ENCODE measurements at regions not wholly inside any gene's neighbourhood (a gene's known extent, or its start where the extent isn't known, plus 50 kb on each side); places are given as distances from the start of the nearest gene placed in this dataset.

DNA sequence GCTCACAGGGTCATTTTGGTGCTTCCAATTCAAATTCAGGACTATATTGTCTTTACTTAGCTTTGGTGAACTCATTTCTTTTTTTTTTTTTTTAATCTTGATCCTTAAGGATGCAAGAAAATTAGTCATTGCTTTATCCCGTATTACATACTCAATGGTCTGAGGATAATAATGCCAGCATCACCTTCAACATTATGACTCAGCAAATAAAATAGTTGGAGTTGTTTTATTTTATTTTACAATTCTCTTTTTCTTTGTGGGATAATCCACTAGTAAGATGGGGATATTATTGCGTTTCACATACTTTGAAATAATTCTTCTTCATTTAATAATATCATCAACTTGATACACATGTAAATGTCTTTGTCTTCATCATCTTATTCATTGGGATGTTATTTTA lies 954.9 kb upstream of the GYPC start:
- TF ChIP-seq, protein P1, sequence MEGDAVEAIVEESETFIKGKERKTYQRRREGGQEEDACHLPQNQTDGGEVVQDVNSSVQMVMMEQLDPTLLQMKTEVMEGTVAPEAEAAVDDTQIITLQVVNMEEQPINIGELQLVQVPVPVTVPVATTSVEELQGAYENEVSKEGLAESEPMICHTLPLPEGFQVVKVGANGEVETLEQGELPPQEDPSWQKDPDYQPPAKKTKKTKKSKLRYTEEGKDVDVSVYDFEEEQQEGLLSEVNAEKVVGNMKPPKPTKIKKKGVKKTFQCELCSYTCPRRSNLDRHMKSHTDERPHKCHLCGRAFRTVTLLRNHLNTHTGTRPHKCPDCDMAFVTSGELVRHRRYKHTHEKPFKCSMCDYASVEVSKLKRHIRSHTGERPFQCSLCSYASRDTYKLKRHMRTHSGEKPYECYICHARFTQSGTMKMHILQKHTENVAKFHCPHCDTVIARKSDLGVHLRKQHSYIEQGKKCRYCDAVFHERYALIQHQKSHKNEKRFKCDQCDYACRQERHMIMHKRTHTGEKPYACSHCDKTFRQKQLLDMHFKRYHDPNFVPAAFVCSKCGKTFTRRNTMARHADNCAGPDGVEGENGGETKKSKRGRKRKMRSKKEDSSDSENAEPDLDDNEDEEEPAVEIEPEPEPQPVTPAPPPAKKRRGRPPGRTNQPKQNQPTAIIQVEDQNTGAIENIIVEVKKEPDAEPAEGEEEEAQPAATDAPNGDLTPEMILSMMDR (IDR thresholded peaks at IDR 0.05; ENCODE audit: unreplicated experiment in 3 of 3), result no peak
- no peaks in the 10 kb centered on the region for H3K9me3 Mint-ChIP-seq

DNA sequence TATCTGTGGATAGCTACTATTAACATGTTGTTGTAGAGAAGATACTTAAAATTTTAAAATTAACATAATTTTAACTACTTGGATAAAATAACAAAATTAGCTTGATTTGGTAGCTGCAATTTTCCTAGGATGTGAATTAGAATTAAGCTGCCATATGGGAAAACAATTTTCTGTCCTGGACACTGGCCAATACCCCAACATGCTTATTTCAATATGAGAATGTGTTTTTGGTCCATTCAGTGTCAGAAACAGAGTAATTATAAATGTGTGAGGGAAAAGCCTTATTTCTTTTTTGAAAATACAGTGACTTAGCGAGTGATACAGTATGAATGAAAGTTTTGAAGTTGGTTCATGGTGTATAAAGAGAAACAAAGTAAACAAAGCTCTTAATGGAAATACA lies 948.3 kb upstream of the GYPC start:
- Mint-ChIP-seq H3K4me3 (no peak overlapping the region), H3K27me3 (ENCODE audit: low read depth) (no peaks in the 10 kb centered on the region), H3K36me3 (ENCODE audit: low read depth) (no peaks in the 10 kb centered on the region), H3K9me3 (no peaks in the 10 kb centered on the region), H3K27ac (no peak overlapping the region), H3K4me1 (no peaks in the 10 kb centered on the region)
- TF ChIP-seq, protein P1 (IDR thresholded peaks at IDR 0.05; ENCODE audit: unreplicated experiment in 3 of 3), result no peak

More for the DNA sequence above, 954.9 kb upstream of the GYPC start:
- Mint-ChIP-seq H3K36me3 (ENCODE audit: low read depth) (no peaks in the 10 kb centered on the region), H3K4me1 (no peaks in the 10 kb centered on the region), H3K27me3 (ENCODE audit: low read depth) (no peaks in the 10 kb centered on the region), H3K27ac (no peak overlapping the region), H3K4me3 (no peak overlapping the region)

DNA sequence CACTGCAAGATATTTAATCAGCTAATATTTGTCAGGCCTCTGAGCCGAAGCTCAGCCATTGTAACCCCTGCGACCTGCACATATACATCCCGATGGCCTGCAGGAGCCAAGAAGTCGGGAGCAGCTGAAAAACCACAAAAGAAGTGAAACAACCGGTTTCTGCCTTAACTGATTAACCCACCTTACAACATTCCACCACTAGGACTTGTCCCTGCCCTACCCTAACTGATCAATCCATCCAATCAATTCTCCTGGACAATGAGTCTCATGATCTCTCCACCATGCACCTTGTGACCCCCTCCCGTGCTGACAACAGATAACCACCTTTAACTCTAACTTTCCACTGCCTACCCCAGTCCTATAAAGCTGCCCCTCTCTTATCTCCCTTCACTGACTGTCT lies 945.4 kb upstream of the GYPC start:
- TF ChIP-seq, protein P1 (IDR thresholded peaks at IDR 0.05; ENCODE audit: unreplicated experiment in 3 of 3), result no peak
- no peak overlapping the region for H3K27ac Mint-ChIP-seq
- no peaks in the 10 kb centered on the region for H3K9me3 Mint-ChIP-seq
- no peaks in the 10 kb centered on the region for H3K27me3 Mint-ChIP-seq (ENCODE audit: low read depth)
- H3K4me1 Mint-ChIP-seq, result no peaks in the 10 kb centered on the region
- no peaks in the 10 kb centered on the region for H3K36me3 Mint-ChIP-seq (ENCODE audit: low read depth)
- H3K4me3 Mint-ChIP-seq, result no peak overlapping the region

DNA sequence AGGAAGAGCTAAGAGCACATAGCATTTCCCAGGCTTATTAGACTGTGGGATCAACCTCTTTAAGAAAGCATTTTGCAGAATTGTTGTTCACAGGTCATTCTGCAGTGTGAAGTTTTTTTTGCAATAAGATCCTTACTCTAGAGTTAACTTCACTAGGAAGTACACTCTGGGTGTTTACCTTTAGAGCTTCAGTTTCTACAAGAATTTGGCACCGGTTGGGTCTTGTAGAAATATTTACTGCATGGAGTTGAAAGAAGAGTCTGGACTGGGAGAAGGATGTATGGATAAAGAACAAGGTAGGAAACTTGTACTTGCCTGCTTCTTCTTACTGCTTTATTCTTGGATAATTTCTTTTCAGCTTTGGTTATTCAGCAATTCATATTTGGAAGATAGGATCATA lies 944.9 kb upstream of the GYPC start:
- H3K27ac Mint-ChIP-seq, result no peak overlapping the region
- H3K27me3 Mint-ChIP-seq (ENCODE audit: low read depth), result no peaks in the 10 kb centered on the region
- H3K4me3 Mint-ChIP-seq, result no peak overlapping the region
- no peaks in the 10 kb centered on the region for H3K9me3 Mint-ChIP-seq
- TF ChIP-seq, protein P1 (IDR thresholded peaks at IDR 0.05; ENCODE audit: unreplicated experiment in 3 of 3), result no peak
- H3K4me1 Mint-ChIP-seq, result no peaks in the 10 kb centered on the region
- no peaks in the 10 kb centered on the region for H3K36me3 Mint-ChIP-seq (ENCODE audit: low read depth)

DNA sequence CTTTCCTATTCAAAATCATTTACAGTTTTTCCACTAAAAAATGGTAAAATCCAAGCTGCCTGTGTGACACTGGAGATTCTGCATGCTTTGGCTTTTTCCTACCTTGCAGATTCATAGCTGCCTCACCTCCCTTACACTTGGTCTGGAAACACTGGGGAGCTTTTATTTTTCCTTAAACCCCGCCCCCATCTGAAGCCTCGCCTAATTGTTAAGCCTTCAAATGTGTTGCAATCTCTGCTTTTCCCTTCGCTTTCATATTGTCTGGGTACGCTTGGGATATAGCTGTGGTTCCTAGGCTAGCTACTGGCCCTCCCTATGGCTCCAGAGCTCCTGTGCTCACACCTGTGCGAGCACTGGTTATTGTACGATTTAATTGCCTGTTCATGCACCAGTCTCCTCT lies 942.4 kb upstream of the GYPC start:
- no peaks in the 10 kb centered on the region for H3K4me1 Mint-ChIP-seq
- H3K4me3 Mint-ChIP-seq, result no peak overlapping the region
- TF ChIP-seq, protein P1 (IDR thresholded peaks at IDR 0.05; ENCODE audit: unreplicated experiment in 3 of 3), result no peak
- H3K9me3 Mint-ChIP-seq, result no peaks in the 10 kb centered on the region
- H3K27me3 Mint-ChIP-seq (ENCODE audit: low read depth), result no peaks in the 10 kb centered on the region
- H3K27ac Mint-ChIP-seq, result no peak overlapping the region
- no peaks in the 10 kb centered on the region for H3K36me3 Mint-ChIP-seq (ENCODE audit: low read depth)

DNA sequence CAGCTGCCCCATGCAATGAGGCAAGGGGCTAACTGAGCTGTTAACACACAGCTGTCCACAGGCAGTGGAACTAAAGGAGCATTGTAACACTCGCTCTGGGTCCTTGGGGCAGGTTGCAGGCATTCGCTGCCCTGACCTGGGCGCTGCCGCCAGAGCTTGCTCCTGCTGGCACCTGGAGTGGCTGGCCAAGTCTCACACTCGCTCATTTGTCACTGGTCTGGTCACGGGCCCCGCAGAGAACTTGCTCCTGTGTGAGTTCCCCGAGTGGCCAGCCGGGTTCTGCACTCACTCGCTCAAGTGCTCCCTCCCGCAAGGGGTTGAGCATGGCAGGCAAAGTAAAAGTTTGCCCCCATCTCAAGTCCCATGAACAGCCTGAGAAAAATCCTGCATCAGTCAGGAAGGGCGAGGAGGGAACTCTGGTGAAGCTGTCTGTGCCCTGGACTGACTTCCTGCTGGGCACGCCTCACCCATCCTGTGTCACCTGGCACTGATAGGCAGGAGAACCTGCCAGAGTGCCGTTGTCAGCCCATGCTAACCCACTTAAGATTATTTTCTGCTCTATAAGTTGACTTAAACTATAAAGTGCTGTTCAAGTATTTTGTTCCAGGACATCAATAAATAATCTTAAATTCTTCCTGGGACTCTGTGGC lies 934.8 kb upstream of the GYPC start:
- Mint-ChIP-seq H3K4me3 (no peak overlapping the region), H3K36me3 (ENCODE audit: low read depth) (no peaks in the 10 kb centered on the region), H3K27ac (no peak overlapping the region), H3K27me3 (ENCODE audit: low read depth) (peaks cover 8% of the 10 kb centered on the region), H3K9me3 (no peaks in the 10 kb centered on the region), H3K4me1 (no peaks in the 10 kb centered on the region)
- TF ChIP-seq, protein P1 (IDR thresholded peaks at IDR 0.05; ENCODE audit: unreplicated experiment in 3 of 3), result no peak
